Mucosa of descending colon (tissue), 3 donors: ENCODE measurements at regions not wholly inside any gene's neighbourhood (a gene's known extent, or its start where the extent isn't known, plus 50 kb on each side); places are given as distances from the start of the nearest gene placed in this dataset.

Source experiments
- ATAC-seq: fragments of 200-7000 bp; cut with Tn5 transposase; one replicate; pipeline ENCODE4 v1.9.1; 2020; ENCODE audit warnings: mild to moderate bottlenecking, moderate library complexity
- DNase-seq, 3 donors: peaks; one replicate each; pipeline ENCODE4 v3.0.0-alpha.2; 2020
- H3K36me3 ChIP-seq: fragments of 200-600 bp; one replicate; pipeline ENCODE4 v1.8.0; 2021; ENCODE audit warnings: low read depth, mild to moderate bottlenecking
- H3K4me1 ChIP-seq: fragments of 200-600 bp; one replicate; pipeline ENCODE4 v1.8.0; 2021; ENCODE audit warnings: low read depth, mild to moderate bottlenecking
- H3K4me3 ChIP-seq: fragments of 200-600 bp; one replicate; pipeline ENCODE4 v1.8.0; 2021; ENCODE audit warnings: mild to moderate bottlenecking
- H3K9me3 ChIP-seq: fragments of 200-600 bp; one replicate; pipeline ENCODE4 v1.8.0; 2021; ENCODE audit warnings: mild to moderate bottlenecking
- CTCF ChIP-seq: fragments of 200-600 bp; IDR thresholded peaks from one replicate; pipeline ENCODE4 v1.8.0; 2022; ENCODE audit warnings: antibody characterized with exemption, mild to moderate bottlenecking
- intact Hi-C, 2 donors: fragments of 100-400 bp; cut with DNase I in 1 of 2; cut with micrococcal nuclease in 1 of 2; formaldehyde crosslinking; loops; one replicate each; pipeline versions ENCODE4 v1.11.0 to v1.11.1; 2022; cut with DNase I, micrococcal nuclease
- donor health status: DM: no; HTN: no; CAD: no; lungs with moderate emphysema.
- donor health status: DM: no; HTN: no; CAD: no.
- donor health status: DM: no; HTN: yes; CAD: no.

GRCh38 chr5:89857790-89858189 is 551.8 kb downstream of the CETN3 start:
- no peak for ATAC-seq
- intact Hi-C loops: no loop called here
- Histone ChIP-seq H3K9me3 (no peaks in the 10 kb centered on the region), H3K4me1 (no peaks in the 10 kb centered on the region), H3K36me3 (no peaks in the 10 kb centered on the region), H3K4me3 (no peak overlapping the region)
- no peak for DNase-seq
- no peak for TF ChIP-seq CTCF

- intact Hi-C loops: no loop called here
- no peak for TF ChIP-seq CTCF
- no peak for ATAC-seq
Observed at GRCh38 chr5:89855417-89855816, 554.1 kb downstream of the CETN3 start.

GRCh38 chr5:89851911-89852310 is 557.6 kb downstream of the CETN3 start:
- Histone ChIP-seq H3K9me3 (no peaks in the 10 kb centered on the region), H3K4me3 (no peak overlapping the region), H3K36me3 (no peaks in the 10 kb centered on the region), H3K4me1 (no peaks in the 10 kb centered on the region)
- TF ChIP-seq CTCF: no peak
- DNase-seq (no peak), ATAC-seq (no peak)
- intact Hi-C loops: no loop called here

More at GRCh38 chr5:89855417-89855816, 554.1 kb downstream of the CETN3 start:
- H3K36me3 ChIP-seq: no peaks in the 10 kb centered on the region
- no peaks in the 10 kb centered on the region for H3K4me1 ChIP-seq
- no peak overlapping the region for H3K4me3 ChIP-seq
- DNase-seq: no peak
- H3K9me3 ChIP-seq: no peaks in the 10 kb centered on the region

- no peak overlapping the region for H3K4me3 ChIP-seq
- H3K9me3 ChIP-seq: no peaks in the 10 kb centered on the region
- intact Hi-C loops: no loop called here
- DNase-seq (no peak), ATAC-seq (no peak)
- no peaks in the 10 kb centered on the region for H3K4me1 ChIP-seq
- H3K36me3 ChIP-seq: no peaks in the 10 kb centered on the region
- TF ChIP-seq CTCF: no peak
Observed at GRCh38 chr5:89850513-89850865, 559.1 kb downstream of the CETN3 start.

GRCh38 chr5:89849830-89850512 is 559.6 kb downstream of the CETN3 start:
- intact Hi-C loops: no loop called here
- no peaks in the 10 kb centered on the region for H3K4me1 ChIP-seq
- TF ChIP-seq CTCF: no peak
- no peaks in the 10 kb centered on the region for H3K9me3 ChIP-seq
- no peak for ATAC-seq
- no peaks in the 10 kb centered on the region for H3K36me3 ChIP-seq
- no peak for DNase-seq
- no peak overlapping the region for H3K4me3 ChIP-seq

- TF ChIP-seq CTCF: no peak
- ATAC-seq: no peak
- H3K9me3 ChIP-seq: no peaks in the 10 kb centered on the region
- intact Hi-C loops: no loop called here
- H3K4me3 ChIP-seq: no peak overlapping the region
- no peak for DNase-seq
- no peaks in the 10 kb centered on the region for H3K4me1 ChIP-seq
- H3K36me3 ChIP-seq: no peaks in the 10 kb centered on the region
Observed at GRCh38 chr5:89847743-89848142, 561.8 kb downstream of the CETN3 start.
